HG02973 (cell line): ENCODE measurements at regions not wholly inside any gene's neighbourhood (a gene's known extent, or its start where the extent isn't known, plus 50 kb on each side); places are given as distances from the start of the nearest gene placed in this dataset.
"Not testable (repeated sequence)": the region's sequence is repeated elsewhere in the genome, so short reads cannot be mapped to it uniquely, and the experiment has no call there.

Experiments
- ATAC-seq: cut with Tn5 transposase; IDR thresholded peaks from one replicate; pipeline ENCODE4 v1.9.1; 2021; ENCODE audit warnings: moderate library complexity; ENCODE audit not compliant: unreplicated experiment

GRCh38 chrX:37075892-37076595, 67.9 kb downstream of the FAM47C start:
- ATAC-seq, result peak; percentile 65

GRCh38 chrX:37076983-37077382, 68.8 kb downstream of the FAM47C start:
- ATAC-seq, result no peak

GRCh38 chrX:37077646-37078433, 69.7 kb downstream of the FAM47C start:
- no peak for ATAC-seq

GRCh38 chrX:37078434-37078703, 70.2 kb downstream of the FAM47C start:
- ATAC-seq, result no peak

GRCh38 chrX:37083880-37084279, 75.7 kb downstream of the FAM47C start:
- no peak for ATAC-seq

GRCh38 chrX:37085699-37086098, 77.5 kb downstream of the FAM47C start:
- not testable (repeated sequence) for ATAC-seq

- not testable (repeated sequence) for ATAC-seq
Observed at GRCh38 chrX:37086820-37087219, 78.7 kb downstream of the FAM47C start.

- ATAC-seq, result not testable (repeated sequence)
Observed at GRCh38 chrX:37087875-37088274, 79.7 kb downstream of the FAM47C start.

- not testable (repeated sequence) for ATAC-seq
Observed at GRCh38 chrX:37088778-37089177, 80.6 kb downstream of the FAM47C start.

GRCh38 chrX:37090142-37090541, 82.0 kb downstream of the FAM47C start:
- not testable (repeated sequence) for ATAC-seq

GRCh38 chrX:37096422-37097124, 88.4 kb downstream of the FAM47C start:
- ATAC-seq, result not testable (repeated sequence)
